ENCODE measurements at regions not wholly inside any gene's neighbourhood (a gene's known extent, or its start where the extent isn't known, plus 50 kb on each side); places are given as distances from the start of the nearest gene placed in this dataset.

DNA sequence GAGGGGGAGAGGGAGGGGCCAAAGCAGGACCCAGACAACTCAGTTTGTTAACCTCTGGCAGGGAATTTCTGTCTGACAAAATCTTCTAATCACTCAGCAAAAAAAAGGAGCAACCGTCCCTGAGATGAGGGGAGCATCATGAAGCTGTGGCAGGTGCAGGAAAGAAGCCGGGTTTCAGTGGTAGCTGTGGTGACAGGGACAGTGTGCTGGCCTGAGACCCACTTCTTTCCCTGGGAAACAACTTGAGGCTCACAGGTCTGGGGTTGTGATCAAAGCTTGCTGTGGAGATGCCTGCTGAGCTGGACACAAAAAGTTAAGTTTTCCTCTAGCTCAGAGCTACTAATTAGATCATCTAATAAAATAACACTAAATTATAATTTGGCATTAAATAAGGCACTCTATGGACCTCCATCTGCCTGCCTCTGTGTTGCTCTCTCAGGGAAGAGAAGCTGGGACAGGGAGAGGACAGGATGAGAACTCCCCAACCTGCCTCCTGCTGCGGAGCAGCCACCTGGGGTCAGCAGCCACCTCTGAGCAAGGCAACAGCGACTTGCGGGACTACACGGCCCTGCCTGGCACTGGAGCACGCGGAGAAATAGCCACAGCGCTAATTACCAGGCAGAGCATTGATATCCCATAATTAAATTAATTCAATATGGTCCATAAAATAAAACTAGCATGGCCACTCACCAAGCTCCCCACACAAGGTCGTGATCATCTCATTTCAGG, 104.6 kb upstream of the TEX51 start:
- DNase-seq (ENCODE audit: low read depth) = no peak

DNA sequence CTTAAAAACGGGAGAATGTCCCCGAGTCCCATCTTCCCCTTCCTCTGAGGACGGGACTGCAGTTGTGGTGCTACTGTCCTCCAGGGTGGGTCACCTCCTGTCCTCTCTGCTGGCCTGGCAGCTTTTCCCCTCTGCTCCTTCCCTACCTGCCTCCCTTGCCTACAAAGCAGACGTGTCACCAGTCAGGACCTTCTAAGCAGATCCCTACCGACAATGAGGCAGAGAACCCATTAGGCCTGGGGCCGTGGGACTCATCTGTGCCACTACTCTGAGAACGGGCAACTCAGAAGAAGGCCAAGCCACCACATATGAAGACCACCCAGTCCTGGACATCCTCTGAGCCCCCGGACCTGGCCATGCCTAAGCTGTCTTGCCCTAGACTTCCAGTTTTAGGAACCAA, 103.0 kb upstream of the TEX51 start:
- no peak for DNase-seq (ENCODE audit: low read depth)

DNA sequence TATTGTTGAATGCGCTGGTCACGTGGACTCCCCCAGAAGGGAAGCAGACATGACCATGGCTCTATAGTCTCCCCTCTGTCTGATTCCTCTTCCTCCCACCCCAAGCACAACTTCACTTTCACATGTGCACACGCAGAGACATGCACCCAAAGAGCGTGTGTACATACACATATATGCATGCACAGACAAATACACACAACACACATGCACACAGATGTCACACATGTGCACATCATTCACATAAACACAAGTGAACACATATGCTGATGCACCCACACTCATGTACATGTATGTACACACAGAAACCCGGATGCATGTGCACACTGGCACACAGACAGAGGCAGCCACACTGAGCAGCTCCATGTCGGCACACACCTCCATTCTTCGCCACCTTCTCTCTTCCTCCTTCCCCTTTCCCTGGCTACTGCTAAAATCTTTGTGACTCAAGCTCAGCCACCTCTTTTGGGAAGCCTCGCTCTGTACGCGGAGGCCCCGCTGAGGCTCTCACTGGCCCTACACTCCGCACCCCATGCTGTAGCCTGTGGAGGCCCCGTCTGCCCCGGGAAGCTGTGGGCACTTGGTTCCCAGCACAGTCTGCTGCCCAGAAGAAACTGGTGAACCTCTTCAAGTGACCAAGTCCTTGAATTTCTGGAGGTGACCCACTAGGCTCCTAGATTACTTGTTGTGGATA, 101.6 kb upstream of the TEX51 start:
- no peak for DNase-seq (ENCODE audit: low read depth)

DNA sequence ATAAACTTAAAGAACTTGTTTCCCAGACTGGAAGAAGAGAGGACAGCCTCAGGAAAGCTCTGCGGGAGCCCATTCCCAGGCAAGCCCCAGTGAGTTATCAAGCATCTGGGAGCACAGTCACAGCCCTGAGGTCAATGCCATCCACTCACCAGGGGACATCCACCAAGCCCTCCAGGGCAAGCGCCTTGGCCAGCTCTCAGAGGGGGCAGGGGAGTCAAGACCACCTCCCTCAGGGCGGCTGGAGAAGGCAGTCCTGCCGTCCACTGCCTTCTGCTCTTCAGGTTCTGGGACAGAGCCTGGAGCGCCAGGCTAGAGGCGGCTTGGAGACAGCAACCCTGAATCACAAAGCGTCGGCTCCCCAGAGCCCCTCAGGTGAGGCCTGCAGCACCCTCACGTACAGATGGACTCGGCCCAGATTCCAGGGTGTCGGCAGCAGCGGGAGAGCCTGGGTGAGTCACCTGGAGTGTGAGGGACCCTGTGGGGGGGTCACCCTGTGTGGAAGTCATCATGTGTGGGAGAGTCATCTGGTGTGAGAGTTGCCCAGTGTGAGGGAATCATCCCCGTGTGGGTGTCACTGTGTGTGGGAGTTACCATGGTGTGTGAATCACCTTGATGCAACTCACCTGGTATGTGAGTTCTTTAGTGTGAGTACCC, 100.9 kb upstream of the TEX51 start:
- no peak for DNase-seq (ENCODE audit: low read depth)

DNA sequence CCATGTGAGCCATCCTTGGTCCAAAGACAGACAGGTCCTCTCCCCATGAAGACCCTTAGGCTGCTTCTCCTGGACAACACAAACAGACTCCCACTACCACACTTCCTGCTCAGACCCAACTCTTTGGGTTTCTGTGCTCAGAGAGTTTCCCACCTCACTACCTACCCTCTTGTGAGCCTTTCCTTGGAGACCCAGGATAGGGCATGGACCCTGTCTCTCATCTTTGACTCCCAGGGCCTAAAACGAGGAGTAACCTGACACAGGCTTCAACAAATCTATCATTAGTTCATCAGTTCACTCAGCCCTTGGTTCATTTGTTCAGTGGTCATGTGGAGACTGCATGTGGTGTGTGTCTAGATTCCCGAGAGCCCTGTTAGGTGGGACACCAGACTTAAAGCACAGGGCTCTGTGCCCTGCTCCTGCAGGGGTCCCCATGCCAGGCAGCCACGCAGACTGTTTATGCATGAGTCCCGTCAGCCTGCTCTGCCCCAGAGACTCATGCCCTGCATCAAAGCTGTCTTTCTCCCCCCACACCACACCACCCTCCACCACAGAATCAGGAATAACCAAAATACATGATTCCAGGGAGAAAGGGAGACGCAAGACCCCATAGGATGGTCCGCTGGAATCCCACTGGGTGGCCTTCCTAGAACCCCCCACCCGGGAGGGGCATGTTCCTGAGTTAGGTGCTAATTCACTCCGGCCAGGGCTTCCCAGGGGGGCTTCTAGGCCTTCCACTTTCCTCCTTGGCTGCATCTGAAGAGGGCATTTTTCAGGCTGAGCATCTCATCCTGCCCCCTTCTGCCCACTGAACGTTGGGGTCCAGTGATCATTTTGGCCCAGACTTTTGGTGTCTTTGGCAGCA, 100.2 kb upstream of the TEX51 start:
- no peak for DNase-seq (ENCODE audit: low read depth)

DNA sequence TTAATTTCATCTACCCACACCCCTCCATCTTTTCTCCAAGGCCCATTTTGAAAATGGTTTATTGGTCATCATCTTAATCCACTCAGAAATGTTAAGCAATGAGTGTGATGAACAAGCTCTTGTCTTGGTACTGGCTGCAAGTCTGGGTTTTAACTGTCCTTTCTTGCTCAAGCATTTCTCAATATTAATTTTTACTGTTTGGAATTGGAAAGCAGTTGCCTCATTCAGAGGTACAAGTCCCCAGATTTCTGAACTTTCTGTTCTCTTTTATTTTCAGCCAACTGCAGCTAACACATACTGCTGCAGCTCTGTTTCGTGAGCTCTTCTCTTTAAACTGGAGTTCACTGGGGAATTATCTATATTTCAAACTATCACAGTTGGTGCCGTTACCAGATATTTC, 99.4 kb upstream of the TEX51 start:
- no peak for DNase-seq (ENCODE audit: low read depth)

DNA sequence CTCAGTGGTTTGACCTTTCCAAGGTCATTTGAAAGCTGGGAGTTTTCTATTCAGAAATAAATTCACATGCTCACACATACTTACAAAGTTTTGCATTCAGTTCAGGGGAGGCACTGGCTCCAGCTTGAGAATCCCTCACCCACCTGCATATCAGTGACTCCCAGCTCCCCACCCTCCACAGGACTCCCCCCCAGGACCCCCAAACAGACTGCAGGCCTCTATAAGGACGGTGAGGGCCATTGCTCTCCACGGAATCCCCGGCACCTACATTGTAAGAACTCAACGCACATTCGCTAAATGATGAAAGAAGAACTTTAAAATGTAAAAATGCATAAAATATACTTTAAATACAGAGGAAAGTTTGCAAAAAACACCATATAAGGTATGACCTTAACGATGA, 97.2 kb upstream of the TEX51 start:
- DNase-seq (ENCODE audit: low read depth) = no peak

DNA sequence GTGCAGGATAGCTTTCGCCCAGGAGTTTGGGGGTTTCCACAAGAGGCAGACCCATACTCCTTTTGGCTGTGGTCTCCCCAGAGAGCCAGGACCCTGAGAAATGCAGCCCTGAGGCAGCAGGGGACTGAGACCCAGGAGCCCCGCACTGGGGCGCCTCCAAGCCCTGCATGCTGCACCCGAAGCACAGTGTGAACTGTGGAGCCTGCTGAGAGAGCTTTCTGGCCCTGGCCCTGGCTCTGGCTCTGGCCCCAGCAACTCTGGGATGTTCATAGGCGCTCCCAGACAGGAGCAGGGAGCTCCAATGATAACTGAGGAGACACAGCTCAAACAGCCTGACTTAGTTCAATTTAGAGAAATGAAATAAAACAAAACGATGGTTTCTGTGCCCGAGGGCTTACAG, 96.4 kb upstream of the TEX51 start:
- no peak for DNase-seq (ENCODE audit: low read depth)

DNA sequence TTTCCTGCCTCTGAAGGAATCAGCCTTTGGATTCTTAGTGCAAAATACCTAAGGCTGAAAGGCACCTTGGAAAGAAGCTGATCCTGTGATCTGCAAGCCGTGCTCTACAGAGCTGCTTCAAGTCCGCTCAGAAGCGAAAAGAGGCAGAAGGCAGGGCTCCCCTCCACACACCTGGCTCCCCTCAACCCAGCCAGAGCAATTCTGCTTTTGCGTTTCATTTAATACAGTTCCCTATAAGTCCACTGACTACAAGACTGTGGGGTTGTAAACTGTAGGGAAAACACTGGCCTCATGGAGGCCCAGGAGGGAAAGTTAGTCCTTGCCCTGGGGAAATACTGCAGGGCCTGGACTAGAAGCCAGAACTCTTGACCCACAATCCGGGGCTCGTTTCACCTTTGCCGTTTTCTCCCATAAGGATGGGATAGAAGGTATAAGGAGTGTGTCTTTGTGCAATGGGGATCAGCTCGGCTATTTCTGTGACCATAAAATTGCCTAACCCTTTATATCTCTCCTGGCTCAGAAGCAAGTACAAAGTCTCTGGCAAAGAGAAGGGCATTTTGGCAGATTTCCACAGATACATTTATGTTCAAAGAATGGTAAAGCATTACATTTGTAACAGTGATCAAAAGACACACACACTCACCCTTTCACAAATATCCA, 95.8 kb upstream of the TEX51 start:
- no peak for DNase-seq (ENCODE audit: low read depth)

DNA sequence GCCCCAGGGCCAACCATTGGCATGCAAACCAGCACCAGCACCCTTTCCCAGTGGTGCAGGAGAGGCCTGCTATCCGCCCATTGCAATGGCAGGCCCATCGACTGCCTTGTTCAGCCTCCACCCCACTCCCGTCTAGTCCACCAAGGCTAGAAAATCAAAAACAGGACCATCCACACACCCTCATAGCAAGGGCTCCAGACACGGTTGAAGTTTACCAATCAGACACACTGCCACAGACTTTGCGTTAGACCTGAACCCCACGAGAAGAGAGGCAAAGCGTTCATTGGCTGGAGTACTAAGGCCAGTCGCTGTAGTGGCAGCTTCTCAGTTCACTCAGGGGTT, 95.3 kb upstream of the TEX51 start:
- DNase-seq (ENCODE audit: low read depth) = no peak

DNA sequence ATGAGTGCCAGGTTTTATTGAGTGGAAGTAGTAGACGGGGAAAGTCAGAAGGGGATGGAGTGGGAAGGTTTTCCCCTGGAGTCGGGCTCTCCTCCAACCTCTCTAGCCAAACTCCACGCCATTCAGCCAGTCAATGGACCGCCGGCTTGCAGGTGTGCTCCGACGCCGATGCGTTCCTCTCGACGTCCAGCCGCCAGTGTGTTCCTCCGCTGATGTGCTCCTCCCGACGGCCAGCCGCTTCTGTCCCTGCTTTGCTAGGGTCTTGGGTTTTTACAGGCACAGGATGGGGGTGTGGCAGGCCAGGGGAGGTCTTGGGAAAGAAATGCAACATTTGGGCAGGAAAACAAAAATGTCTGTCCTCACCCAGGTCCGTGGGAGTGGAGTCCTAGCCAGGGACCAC, 94.3 kb upstream of the TEX51 start:
- no peak for DNase-seq (ENCODE audit: low read depth)

DNA sequence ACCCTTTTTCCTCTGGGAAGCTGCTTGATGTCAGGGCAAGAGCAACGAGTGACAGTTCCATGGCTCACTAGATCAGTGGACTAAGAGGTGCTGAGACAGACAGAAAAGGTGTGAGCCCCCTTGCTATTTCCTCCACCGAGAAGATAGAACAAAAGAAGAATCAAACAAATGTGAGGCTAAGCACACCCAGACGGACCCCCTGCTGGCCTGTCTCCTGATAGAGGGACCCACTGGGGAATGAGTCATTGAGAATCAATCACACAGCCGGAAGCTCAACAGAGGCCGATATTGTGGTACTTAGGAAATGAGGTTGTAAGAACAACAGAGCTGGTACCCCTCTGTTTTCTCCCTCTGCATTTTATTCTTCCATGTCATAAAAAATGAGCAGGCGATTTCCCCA, 89.8 kb upstream of the TEX51 start:
- DNase-seq (ENCODE audit: low read depth) = no peak

DNA sequence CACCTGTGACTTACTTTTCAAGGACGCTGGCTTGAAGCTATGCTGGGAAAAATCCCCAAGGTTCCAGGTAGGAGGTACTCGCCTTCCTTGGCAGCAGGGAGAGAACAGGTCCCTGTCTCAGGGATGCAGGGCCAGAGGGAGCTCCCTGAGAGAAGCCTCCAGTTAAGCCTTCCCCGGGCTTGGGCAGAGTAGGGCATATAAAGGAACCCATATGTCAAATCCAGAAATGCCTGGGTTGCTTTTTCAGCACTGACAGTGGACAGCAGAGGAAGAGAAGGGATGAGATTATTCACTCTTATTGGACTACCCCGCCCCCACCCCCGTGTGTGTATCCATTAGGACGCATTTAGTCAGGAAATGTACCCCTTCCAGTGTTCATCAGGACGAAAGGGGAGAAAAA, 89.3 kb upstream of the TEX51 start:
- no peak for DNase-seq (ENCODE audit: low read depth)

DNA sequence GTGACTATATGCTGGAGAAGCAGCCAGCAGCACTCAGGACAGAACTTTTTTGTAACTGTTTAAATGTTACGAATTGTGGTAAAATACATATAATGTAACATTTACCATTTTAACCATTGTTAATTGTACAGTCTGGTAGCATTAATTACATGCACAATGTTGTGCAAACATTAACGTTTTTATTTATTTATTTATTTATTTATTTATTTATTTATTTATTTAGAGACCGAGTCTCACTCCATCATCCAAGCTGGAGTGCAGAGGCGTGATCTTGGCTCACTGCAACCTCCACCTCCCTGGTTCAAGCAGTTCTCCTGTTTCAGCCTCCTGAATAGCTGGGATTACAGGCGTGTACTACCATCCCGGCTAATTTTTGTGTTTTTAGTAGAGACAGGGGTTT, 88.7 kb upstream of the TEX51 start:
- no peak for DNase-seq (ENCODE audit: low read depth)

DNA sequence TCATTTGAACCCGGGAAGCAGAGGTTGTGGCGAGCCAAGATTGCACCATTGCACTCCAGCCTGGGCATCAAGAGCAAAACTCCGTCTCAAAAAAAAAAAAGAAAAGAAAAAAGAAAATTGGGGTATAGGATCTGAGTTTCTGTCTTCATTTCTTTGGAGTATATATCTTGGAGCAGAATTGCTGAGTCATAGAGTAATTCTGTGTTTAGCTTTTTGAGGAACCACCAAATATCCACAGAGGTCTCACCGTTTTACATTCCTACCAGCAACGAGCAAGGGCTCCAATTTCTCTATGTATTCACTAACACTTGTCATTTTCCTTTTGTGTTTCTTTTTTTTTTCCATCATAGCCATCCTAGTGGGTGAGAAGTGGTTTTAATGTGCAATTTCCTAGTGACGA, 87.6 kb upstream of the TEX51 start:
- DNase-seq (ENCODE audit: low read depth) = no peak

DNA sequence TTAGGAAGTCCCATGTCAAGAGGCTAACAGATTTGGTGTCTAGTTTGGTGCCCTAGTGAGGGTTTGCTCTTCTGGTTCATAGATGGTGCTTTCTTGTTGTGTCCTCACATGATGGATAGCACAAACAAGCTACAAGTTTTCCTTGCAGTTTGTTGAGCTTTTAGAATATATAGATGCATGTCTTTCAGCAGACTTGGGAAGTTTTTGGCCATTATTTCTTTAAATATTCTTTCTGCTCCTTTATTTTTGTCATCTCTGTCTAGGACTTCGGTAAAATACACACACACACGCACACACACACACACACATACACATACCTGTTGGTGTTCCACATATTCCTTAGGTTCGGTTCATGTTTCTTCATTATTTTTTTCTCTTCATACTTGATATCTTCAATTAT, 81.5 kb upstream of the TEX51 start:
- no peak for DNase-seq (ENCODE audit: low read depth)

DNA sequence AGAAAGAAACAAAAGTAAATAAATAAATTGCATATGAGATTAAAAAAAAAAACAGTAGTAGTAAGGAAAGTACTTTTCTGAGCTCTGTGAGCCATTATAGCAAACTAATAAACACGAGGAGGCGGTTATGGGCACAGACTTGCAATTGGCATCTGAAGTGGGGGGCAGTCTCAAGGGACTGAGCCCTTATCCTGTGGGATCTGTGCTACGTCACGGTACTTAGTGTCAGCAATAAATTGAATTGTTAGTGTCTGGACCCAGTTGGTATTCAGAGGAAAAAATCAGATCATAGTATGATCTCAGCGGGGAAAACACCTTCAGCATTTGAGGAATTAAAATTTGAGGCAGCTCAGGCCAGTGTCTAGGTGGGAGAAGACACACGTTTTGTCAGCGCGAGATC, 76.6 kb upstream of the TEX51 start:
- no peak for DNase-seq (ENCODE audit: low read depth)

DNA sequence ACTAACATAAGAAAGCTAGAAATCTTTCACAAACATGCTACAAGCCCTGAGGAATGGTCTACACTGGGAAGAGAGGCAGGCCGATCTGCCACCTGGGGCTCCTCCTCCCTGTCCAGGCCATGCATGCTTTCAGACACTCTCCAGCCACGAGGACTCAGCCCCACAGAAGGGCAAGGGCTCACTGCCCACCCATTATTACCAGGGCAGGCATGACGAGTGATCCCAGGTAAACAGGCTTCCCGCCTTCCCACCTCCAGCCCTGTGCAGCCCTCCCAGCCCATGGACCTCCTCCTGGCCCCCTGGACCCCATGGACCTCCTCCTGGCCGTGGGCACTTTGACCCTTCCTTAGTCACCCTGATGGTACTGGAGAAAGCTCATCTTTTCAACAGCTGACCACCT, 75.8 kb upstream of the TEX51 start:
- DNase-seq (ENCODE audit: low read depth) = no peak

DNA sequence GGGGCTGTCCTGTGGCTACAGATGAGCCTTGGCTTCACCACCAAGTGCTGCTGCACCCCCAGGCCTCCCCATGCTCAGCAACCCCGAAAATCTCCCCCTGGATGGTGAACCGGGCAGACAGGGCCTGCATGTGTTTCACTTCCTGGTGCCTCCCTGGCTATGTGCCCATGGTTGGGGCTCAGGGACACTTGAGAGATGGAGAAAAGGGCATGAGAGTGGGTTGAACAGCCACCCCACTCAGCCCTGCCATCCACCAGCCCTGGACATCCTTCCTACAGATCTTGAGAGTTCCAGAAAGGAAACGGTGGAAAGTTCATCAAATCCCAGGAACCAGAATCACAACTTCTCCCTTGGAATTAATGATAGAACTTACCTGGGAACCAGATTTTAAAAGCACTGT, 74.7 kb upstream of the TEX51 start:
- no peak for DNase-seq (ENCODE audit: low read depth)

DNA sequence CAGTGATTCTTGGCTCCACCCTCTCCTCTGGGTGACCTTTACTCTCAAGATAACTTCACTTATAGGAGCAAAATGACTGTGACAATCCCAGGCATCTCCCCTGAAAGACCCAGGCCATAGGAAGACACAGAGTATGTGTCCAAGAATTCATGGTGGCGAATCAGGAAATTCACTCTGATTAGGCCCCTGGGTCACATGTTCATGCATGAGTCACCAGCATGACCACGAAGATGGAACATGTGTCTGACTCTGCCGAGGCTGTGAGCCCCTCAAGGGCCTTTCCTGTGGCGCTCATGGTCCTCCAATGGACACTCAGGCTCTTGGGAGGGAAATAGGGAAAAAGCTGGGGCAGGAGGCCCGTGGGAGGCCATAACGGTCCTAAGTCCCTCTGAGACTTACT, 74.0 kb upstream of the TEX51 start:
- DNase-seq (ENCODE audit: low read depth) = peak; percentile 2

DNA sequence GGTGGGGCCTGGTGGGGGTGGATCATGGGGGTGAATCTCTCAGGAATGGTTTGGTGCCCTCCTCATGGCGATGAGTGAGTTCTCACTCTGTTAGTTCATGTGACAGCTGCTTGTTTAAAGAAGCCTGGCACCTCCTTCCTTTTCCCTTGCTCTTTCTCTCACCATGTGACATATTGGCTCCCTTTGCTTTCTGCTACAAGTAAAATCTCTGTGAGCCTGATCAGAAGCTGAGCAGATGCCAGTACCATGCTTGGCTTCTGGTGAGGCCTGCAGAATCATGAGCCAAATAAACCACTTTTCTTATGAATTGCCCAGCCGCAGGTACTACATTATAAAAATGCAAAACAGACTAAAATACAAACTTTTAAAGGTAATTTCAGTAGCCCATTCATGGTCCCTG, 73.4 kb upstream of the TEX51 start:
- no peak for DNase-seq (ENCODE audit: low read depth)

DNA sequence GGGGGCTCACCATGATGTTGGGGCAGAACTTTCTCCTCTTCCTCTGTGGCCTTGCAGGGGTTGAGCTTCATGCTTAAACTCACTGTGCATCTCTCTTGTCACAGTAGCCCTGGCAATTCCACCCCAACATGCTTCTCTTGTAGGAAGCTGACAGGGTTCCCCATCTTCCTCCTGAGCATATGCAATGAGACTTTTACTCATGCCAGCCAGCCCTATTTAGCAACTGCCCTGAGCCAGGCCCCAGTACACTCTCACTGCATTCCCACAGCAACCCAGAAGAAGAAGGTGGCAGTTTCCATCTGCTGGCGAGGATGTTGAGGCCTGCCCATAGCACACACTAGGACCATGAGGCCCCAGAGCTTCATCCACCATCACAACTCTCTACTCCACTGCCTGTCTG, 72.2 kb upstream of the TEX51 start:
- no peak for DNase-seq (ENCODE audit: low read depth)

All from EH (cell line).